ENCODE measurements at regions not wholly inside any gene's neighbourhood (a gene's known extent, or its start where the extent isn't known, plus 50 kb on each side); places are given as distances from the start of the nearest gene placed in this dataset.
"Not testable (repeated sequence)": the region's sequence is repeated elsewhere in the genome, so short reads cannot be mapped to it uniquely, and the experiment has no call there.

GRCh38 chr1:67607286-67607685, 77.7 kb upstream of the GADD45A start:
- H3K4me3 ChIP-seq (ENCODE audit: low read length): no peak overlapping the region
- no peak for DNase-seq (ENCODE audit: low read depth, low spot score)

- no peak for DNase-seq (ENCODE audit: low read depth, low spot score)
- H3K4me3 ChIP-seq (ENCODE audit: low read length): no peak overlapping the region
Observed at GRCh38 chr1:67607699-67608098, 77.3 kb upstream of the GADD45A start.

- DNase-seq (ENCODE audit: low read depth, low spot score): no peak
- H3K4me3 ChIP-seq (ENCODE audit: low read length): no peak overlapping the region
Observed at GRCh38 chr1:67608661-67609576, 76.1 kb upstream of the GADD45A start.

GRCh38 chr1:67609577-67610341, 75.2 kb upstream of the GADD45A start:
- no peak overlapping the region for H3K4me3 ChIP-seq (ENCODE audit: low read length)
- no peak for DNase-seq (ENCODE audit: low read depth, low spot score)

- no peak for DNase-seq (ENCODE audit: low read depth, low spot score)
- H3K4me3 ChIP-seq (ENCODE audit: low read length): no peak overlapping the region
Observed at GRCh38 chr1:67610450-67610849, 74.6 kb upstream of the GADD45A start.

GRCh38 chr1:67611846-67612245, 73.2 kb upstream of the GADD45A start:
- no peak overlapping the region for H3K4me3 ChIP-seq (ENCODE audit: low read length)
- DNase-seq (ENCODE audit: low read depth, low spot score): no peak

- DNase-seq (ENCODE audit: low read depth, low spot score): no peak
- H3K4me3 ChIP-seq (ENCODE audit: low read length): no peak overlapping the region
Observed at GRCh38 chr1:67612788-67613241, 72.2 kb upstream of the GADD45A start.

GRCh38 chr1:67613479-67613878, 71.5 kb upstream of the GADD45A start:
- not testable (repeated sequence) for H3K4me3 ChIP-seq (ENCODE audit: low read length); DNase-seq (ENCODE audit: low read depth, low spot score)

- H3K4me3 ChIP-seq (ENCODE audit: low read length): no peak overlapping the region
- no peak for DNase-seq (ENCODE audit: low read depth, low spot score)
Observed at GRCh38 chr1:67614511-67614934, 70.5 kb upstream of the GADD45A start.

- no peak for DNase-seq (ENCODE audit: low read depth, low spot score)
- H3K4me3 ChIP-seq (ENCODE audit: low read length): no peak overlapping the region
Observed at GRCh38 chr1:67615886-67616285, 69.1 kb upstream of the GADD45A start.

GRCh38 chr1:67616394-67616985, 68.5 kb upstream of the GADD45A start:
- DNase-seq (ENCODE audit: low read depth, low spot score): no peak

GRCh38 chr1:67618285-67619018, 66.5 kb upstream of the GADD45A start:
- H3K4me3 ChIP-seq (ENCODE audit: low read length): no peak overlapping the region
- DNase-seq (ENCODE audit: low read depth, low spot score): no peak

More at GRCh38 chr1:67616394-67616985, 68.5 kb upstream of the GADD45A start:
- no peak overlapping the region for H3K4me3 ChIP-seq (ENCODE audit: low read length)

GRCh38 chr1:67619080-67619479, 65.9 kb upstream of the GADD45A start:
- no peak for DNase-seq (ENCODE audit: low read depth, low spot score)
- H3K4me3 ChIP-seq (ENCODE audit: low read length): no peak overlapping the region

- H3K4me3 ChIP-seq (ENCODE audit: low read length): no peak overlapping the region
- no peak for DNase-seq (ENCODE audit: low read depth, low spot score)
Observed at GRCh38 chr1:67623906-67624305, 61.1 kb upstream of the GADD45A start.

- H3K4me3 ChIP-seq (ENCODE audit: low read length): no peak overlapping the region
- DNase-seq (ENCODE audit: low read depth, low spot score): no peak
Observed at GRCh38 chr1:67624680-67625079, 60.3 kb upstream of the GADD45A start.

GRCh38 chr1:67626090-67626860, 58.7 kb upstream of the GADD45A start:
- no peak for DNase-seq (ENCODE audit: low read depth, low spot score)

GRCh38 chr1:67626861-67627235, 58.2 kb upstream of the GADD45A start:
- no peak overlapping the region for H3K4me3 ChIP-seq (ENCODE audit: low read length)
- DNase-seq (ENCODE audit: low read depth, low spot score): no peak

More at GRCh38 chr1:67626090-67626860, 58.7 kb upstream of the GADD45A start:
- no peak overlapping the region for H3K4me3 ChIP-seq (ENCODE audit: low read length)

GRCh38 chr1:67627336-67627735, 57.7 kb upstream of the GADD45A start:
- DNase-seq (ENCODE audit: low read depth, low spot score): no peak
- H3K4me3 ChIP-seq (ENCODE audit: low read length): no peak overlapping the region
